ENCODE measurements at regions not wholly inside any gene's neighbourhood (a gene's known extent, or its start where the extent isn't known, plus 50 kb on each side); places are given as distances from the start of the nearest gene placed in this dataset.

GRCh38 chr12:84741692-84742091 lies 170.9 kb downstream of the SLC6A15 start:
- TF ChIP-seq CTCF (IDR thresholded peaks at IDR 0.05) (no peak), POLR2AphosphoS5 (IDR thresholded peaks at IDR 0.05) (no peak), EP300 (IDR thresholded peaks at IDR 0.05) (no peak), POLR2A (IDR thresholded peaks at IDR 0.05) (no peak)
